Type B pancreatic cell (in vitro differentiated cells): ENCODE measurements at regions not wholly inside any gene's neighbourhood (a gene's known extent, or its start where the extent isn't known, plus 50 kb on each side); places are given as distances from the start of the nearest gene placed in this dataset.
"Not testable (repeated sequence)": the region's sequence is repeated elsewhere in the genome, so short reads cannot be mapped to it uniquely, and the experiment has no call there.

Source experiments
- DNase-seq: peaks from one replicate; pipeline ENCODE4 v3.0.0; 2021; ENCODE audit warnings: mixed read lengths; ENCODE audit not compliant: unreplicated experiment; ENCODE audit errors: extremely low spot score
- H3K27ac Mint-ChIP-seq: 2 replicates; pipeline ENCODE4 v1.8.0; 2021; ENCODE audit warnings: mild to moderate bottlenecking, mixed read lengths
- H3K27me3 Mint-ChIP-seq: 2 replicates; pipeline ENCODE4 v1.8.0; 2021; ENCODE audit warnings: mixed read lengths
- H3K36me3 Mint-ChIP-seq: 2 replicates; pipeline ENCODE4 v1.8.0; 2021; ENCODE audit warnings: mixed read lengths
- H3K4me1 Mint-ChIP-seq: one replicate; pipeline ENCODE4 v1.8.0; 2021; ENCODE audit warnings: mixed read lengths; ENCODE audit not compliant: unreplicated experiment
- H3K4me3 Mint-ChIP-seq: 2 replicates; pipeline ENCODE4 v1.8.0; 2021; ENCODE audit warnings: mild to moderate bottlenecking, mixed read lengths
- H3K9me3 Mint-ChIP-seq: 2 replicates; pipeline ENCODE4 v1.8.0; 2021; ENCODE audit warnings: mixed read lengths
- CTCF ChIP-seq: fragments of 200-600 bp; sonication (generic); conservative IDR thresholded peaks from 2 replicates; pipeline ENCODE4 v1.5.0; 2021; ENCODE audit warnings: antibody characterized with exemption, mild to moderate bottlenecking

- DNase-seq, result no peak
Observed at GRCh38 chr7:89685287-89685686, 469.0 kb upstream of the STEAP1 start.

GRCh38 chr7:89687211-89687610 lies 467.1 kb upstream of the STEAP1 start:
- no peak overlapping the region for H3K27ac Mint-ChIP-seq
- no peaks in the 10 kb centered on the region for H3K27me3 Mint-ChIP-seq

More at GRCh38 chr7:89685287-89685686, 469.0 kb upstream of the STEAP1 start:
- Mint-ChIP-seq H3K36me3 (no peaks in the 10 kb centered on the region), H3K27me3 (no peaks in the 10 kb centered on the region), H3K9me3 (no peaks in the 10 kb centered on the region), H3K27ac (no peak overlapping the region), H3K4me1 (no peaks in the 10 kb centered on the region), H3K4me3 (no peak overlapping the region)
- TF ChIP-seq CTCF, result no peak

GRCh38 chr7:89695241-89695640 lies 459.0 kb upstream of the STEAP1 start:
- Mint-ChIP-seq H3K27ac (no peak overlapping the region), H3K36me3 (no peaks in the 10 kb centered on the region), H3K4me1 (no peaks in the 10 kb centered on the region), H3K27me3 (no peaks in the 10 kb centered on the region), H3K9me3 (peaks cover 4% of the 10 kb centered on the region), H3K4me3 (no peak overlapping the region)
- no peak for DNase-seq
- no peak for TF ChIP-seq CTCF

More at GRCh38 chr7:89687211-89687610, 467.1 kb upstream of the STEAP1 start:
- H3K4me1 Mint-ChIP-seq, result no peaks in the 10 kb centered on the region
- no peaks in the 10 kb centered on the region for H3K9me3 Mint-ChIP-seq
- no peaks in the 10 kb centered on the region for H3K36me3 Mint-ChIP-seq
- TF ChIP-seq CTCF, result no peak
- no peak overlapping the region for H3K4me3 Mint-ChIP-seq
- no peak for DNase-seq

- H3K4me3 Mint-ChIP-seq, result no peak overlapping the region
- DNase-seq, result no peak
- H3K36me3 Mint-ChIP-seq, result no peaks in the 10 kb centered on the region
- no peak overlapping the region for H3K27ac Mint-ChIP-seq
- TF ChIP-seq CTCF, result no peak
- H3K27me3 Mint-ChIP-seq, result no peaks in the 10 kb centered on the region
- H3K4me1 Mint-ChIP-seq, result no peaks in the 10 kb centered on the region
- H3K9me3 Mint-ChIP-seq, result no peaks in the 10 kb centered on the region
Observed at GRCh38 chr7:89714131-89714530, 440.1 kb upstream of the STEAP1 start.

- H3K27me3 Mint-ChIP-seq, H3K9me3 Mint-ChIP-seq, DNase-seq, H3K36me3 Mint-ChIP-seq, H3K4me3 Mint-ChIP-seq, H3K27ac Mint-ChIP-seq, H3K4me1 Mint-ChIP-seq: not testable (repeated sequence)
Observed at GRCh38 chr7:89718941-89719340, 435.3 kb upstream of the STEAP1 start.

- no peak for TF ChIP-seq CTCF
- no peak overlapping the region for H3K4me3 Mint-ChIP-seq
- no peaks in the 10 kb centered on the region for H3K4me1 Mint-ChIP-seq
- DNase-seq, result no peak
- peaks cover 5% of the 10 kb centered on the region for H3K27me3 Mint-ChIP-seq
- no peaks in the 10 kb centered on the region for H3K36me3 Mint-ChIP-seq
- H3K9me3 Mint-ChIP-seq, result no peaks in the 10 kb centered on the region
- H3K27ac Mint-ChIP-seq, result no peak overlapping the region
Observed at GRCh38 chr7:89728481-89728880, 425.8 kb upstream of the STEAP1 start.
